Dedifferentiated amniotic fluid mesenchymal stem cell (primary cell): ENCODE measurements at regions not wholly inside any gene's neighbourhood (a gene's known extent, or its start where the extent isn't known, plus 50 kb on each side); places are given as distances from the start of the nearest gene placed in this dataset.
A peak's percentile ranks its signal among the peaks of the same experiment; 100 is the strongest.

Source experiments
- DNase-seq: peaks from one replicate; pipeline ENCODE4 v3.0.0-alpha.2; 2016; ENCODE audit errors: extremely low spot score

GRCh38 chr5:57568136-57568535, 85.5 kb upstream of the ACTBL2 start:
- no peak for DNase-seq

DNA sequence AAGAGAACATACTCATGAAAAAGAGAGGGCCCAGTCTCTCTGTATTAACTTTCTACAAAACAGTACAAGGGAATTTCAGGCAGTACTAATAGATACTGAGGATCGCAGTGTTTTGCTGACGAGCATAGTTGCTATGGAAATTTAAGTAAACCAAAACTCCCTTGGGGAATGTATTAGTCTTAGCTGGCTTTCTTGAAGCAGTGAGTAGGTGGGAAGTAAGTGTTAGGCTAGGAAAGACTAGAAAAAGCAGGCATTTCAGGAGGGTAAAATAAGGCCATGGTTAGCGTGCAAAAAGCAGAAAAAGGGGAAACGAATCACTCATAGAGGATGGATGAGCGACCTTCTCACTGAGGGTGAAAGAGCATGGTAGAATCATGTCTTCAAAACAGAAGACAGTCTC, 84.3 kb upstream of the ACTBL2 start:
- DNase-seq: peak; percentile 56

DNA sequence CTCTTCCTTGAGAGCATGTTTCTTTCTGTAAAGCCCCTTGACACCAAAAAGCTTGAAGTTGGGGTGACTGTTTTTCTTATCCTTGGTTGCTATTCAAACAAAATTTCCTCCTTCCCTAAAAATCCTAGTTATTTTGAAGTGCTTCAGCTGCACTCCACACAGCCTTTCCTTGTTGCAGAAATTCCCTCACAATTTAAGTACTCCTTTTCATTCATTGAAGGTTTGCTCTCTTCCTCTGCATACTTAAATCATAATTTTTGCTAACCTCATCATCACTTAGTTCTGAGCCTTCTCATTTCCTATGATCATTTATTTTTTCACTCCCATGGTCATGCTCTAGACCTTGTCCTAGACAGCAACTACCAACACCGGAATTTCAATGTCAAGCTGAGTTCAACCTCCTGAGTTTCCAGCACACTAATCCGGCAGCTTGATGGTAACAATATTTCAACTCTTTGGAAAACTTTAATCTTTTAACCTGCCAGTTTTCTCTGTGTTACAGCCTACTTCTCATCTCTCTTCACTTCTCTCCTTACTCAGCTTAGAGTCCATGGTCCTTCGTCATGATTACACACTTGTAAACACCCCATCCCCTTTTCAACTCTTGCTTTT, 78.7 kb upstream of the ACTBL2 start:
- DNase-seq: no peak

- DNase-seq: no peak
Observed at GRCh38 chr5:57559110-57559635, 76.6 kb upstream of the ACTBL2 start.

GRCh38 chr5:57552033-57552432, 69.4 kb upstream of the ACTBL2 start:
- DNase-seq: no peak

DNA sequence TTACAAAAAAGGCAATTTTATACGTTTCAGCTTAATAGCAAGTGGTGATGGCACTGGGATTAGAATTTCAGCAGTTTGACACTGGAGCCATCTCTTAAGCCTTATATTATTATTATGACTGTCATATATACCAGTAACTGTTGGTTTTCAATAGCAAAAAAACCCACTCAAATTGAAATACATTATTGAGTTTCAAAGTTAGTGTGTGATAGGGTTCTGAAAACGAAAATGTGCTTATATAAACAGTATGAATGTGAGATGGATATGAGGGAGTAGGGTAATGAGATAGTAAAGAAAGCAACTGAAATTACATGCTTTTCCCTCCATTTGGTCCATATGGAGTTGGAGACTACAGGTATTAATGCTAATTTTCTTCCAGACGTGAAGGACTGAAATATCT, 68.6 kb upstream of the ACTBL2 start:
- no peak for DNase-seq

- no peak for DNase-seq
Observed at GRCh38 chr5:57550132-57550531, 67.5 kb upstream of the ACTBL2 start.

GRCh38 chr5:57549566-57549965, 67.0 kb upstream of the ACTBL2 start:
- no peak for DNase-seq

GRCh38 chr5:57540823-57541222, 58.2 kb upstream of the ACTBL2 start:
- no peak for DNase-seq

- peak; percentile 31 for DNase-seq
Observed at GRCh38 chr5:57539281-57539701, 56.7 kb upstream of the ACTBL2 start.

GRCh38 chr5:57538341-57538955, 55.8 kb upstream of the ACTBL2 start:
- DNase-seq: peak; percentile 86

- DNase-seq: no peak
Observed at GRCh38 chr5:57537811-57538210, 55.2 kb upstream of the ACTBL2 start.

DNA sequence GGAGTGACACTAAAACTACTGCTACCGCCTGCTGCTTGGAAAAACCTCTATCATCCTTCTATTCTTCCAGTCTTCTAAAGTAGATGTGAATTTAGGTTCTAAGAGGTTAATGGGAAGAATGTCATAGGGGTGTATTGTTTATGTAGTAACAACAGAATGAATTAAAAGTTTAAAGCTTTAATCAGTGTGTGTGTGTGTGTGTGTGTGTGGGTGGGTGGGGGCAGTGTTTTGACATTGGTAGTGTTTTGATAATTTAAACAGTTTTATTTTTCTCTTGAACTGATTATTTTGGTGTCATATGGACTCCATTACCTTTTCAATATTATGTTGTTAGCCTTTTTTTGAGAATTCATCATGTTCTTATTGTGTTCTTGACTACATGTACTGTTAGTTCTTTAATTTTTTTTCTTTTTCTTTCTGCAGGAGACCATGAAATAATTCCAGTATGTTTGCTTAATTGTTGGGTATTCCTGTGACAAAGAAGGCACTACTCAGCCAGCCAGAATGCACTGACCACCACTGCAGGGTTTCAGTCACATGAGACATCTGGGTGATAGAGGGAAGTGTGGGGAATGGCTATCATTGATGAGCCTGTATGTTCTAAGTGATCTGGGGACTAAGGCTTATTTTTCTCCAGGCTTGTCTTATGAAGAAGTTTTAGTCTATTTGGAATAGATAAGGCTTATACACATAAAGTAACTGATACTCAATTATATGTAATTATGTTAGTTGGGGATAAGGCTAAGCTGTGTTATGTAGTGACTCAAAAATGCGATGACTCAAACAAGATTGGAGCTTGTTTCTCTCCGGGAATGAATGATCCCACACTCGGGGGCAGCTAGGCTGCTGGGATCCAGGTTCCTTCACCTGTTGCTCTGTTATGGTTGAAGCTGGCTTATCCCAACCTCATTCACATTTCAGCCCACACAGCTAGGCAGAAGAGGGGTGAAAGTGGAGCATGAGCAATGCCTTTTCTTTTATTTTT, 50.2 kb upstream of the ACTBL2 start:
- DNase-seq: peak; percentile 26
